Astrocyte of the spinal cord (primary cell): ENCODE measurements at regions not wholly inside any gene's neighbourhood (a gene's known extent, or its start where the extent isn't known, plus 50 kb on each side); places are given as distances from the start of the nearest gene placed in this dataset.

Experiments
- DNase-seq: peaks from one replicate; pipeline ENCODE4 v3.0.0; 2011; ENCODE audit warnings: low read depth, low spot score
- H3K4me3 ChIP-seq: 2 replicates; pipeline ENCODE4 v1.5.1; 2011; ENCODE audit warnings: low read depth, mild to moderate bottlenecking, low read length, moderate library complexity
- CTCF ChIP-seq: IDR thresholded peaks from 2 replicates; pipeline ENCODE4 v1.5.1; 2012; ENCODE audit warnings: low read depth, mild to moderate bottlenecking, low read length, inconsistent platforms
- in situ Hi-C: cut with HindIII; loops from 2 replicates; pipeline ENCODE4 v1.10.0; 2017; ENCODE audit warnings: low sequenced_read_pairs

- DNase-seq = no peak
- no peak for TF ChIP-seq CTCF
- no peak overlapping the region for H3K4me3 ChIP-seq
- in situ Hi-C loops = no loop called here
These were observed 229.5 kb upstream of the DPH6 start for GRCh38 chr15:35775471-35775870.

- DNase-seq = no peak
- H3K4me3 ChIP-seq = no peak overlapping the region
- TF ChIP-seq CTCF = no peak
- in situ Hi-C loops = no loop called here
These were observed 231.1 kb upstream of the DPH6 start for GRCh38 chr15:35777061-35777460.

GRCh38 chr15:35783203-35783602 lies 237.2 kb upstream of the DPH6 start:
- H3K4me3 ChIP-seq = no peak overlapping the region
- no peak for DNase-seq
- in situ Hi-C loops = no loop called here
- TF ChIP-seq CTCF = no peak

GRCh38 chr15:35784745-35785144 lies 238.8 kb upstream of the DPH6 start:
- in situ Hi-C loops = no loop called here
- H3K4me3 ChIP-seq = no peak overlapping the region
- TF ChIP-seq CTCF = no peak
- DNase-seq = peak; percentile 13

- TF ChIP-seq CTCF = no peak
- in situ Hi-C loops = no loop called here
- DNase-seq = no peak
- H3K4me3 ChIP-seq = no peak overlapping the region
These were observed 264.0 kb upstream of the DPH6 start for GRCh38 chr15:35810007-35810406.

GRCh38 chr15:35813573-35813972 lies 267.6 kb upstream of the DPH6 start:
- no peak overlapping the region for H3K4me3 ChIP-seq
- TF ChIP-seq CTCF = no peak
- DNase-seq = no peak
- in situ Hi-C loops = no loop called here

- no peak overlapping the region for H3K4me3 ChIP-seq
- TF ChIP-seq CTCF = no peak
- no peak for DNase-seq
- in situ Hi-C loops = no loop called here
These were observed 272.9 kb upstream of the DPH6 start for GRCh38 chr15:35818846-35819245.
